HepG2 (cell line): ENCODE measurements at regions not wholly inside any gene's neighbourhood (a gene's known extent, or its start where the extent isn't known, plus 50 kb on each side); places are given as distances from the start of the nearest gene placed in this dataset.

ENCODE experiments used
- ATAC-seq: fragments of 200-7000 bp; cut with Tn5 transposase; 3 replicates; pipeline ENCODE4 v1.9.1; 2020; ENCODE audit warnings: mild to moderate bottlenecking, moderate library complexity
- BruUV-seq: library from RNA; stranded (reverse); fragments of 400-500 nt; replicated peaks from 2 replicates; lab custom pipeline; 2021; lab: Mats Ljungman, UMichigan
- CTCF ChIA-PET: fragments of 300-600 bp; formaldehyde crosslinking; extraction: SDS; loops from one replicate; lab custom pipeline; 2021; ENCODE audit warnings: low total read pairs, inconsistent platforms, low intra/inter-chr PET ratio; lab: Yijun Ruan, JAX
- POLR2A ChIA-PET: fragments of 350-600 bp; sonication (Branson Sonifier 250); formaldehyde crosslinking; loops from one replicate; lab custom pipeline; 2020; ENCODE audit warnings: antibody characterized with exemption, inconsistent platforms; lab: Yijun Ruan, JAX
- DNase-seq: peaks from one replicate; pipeline ENCODE4 v3.0.0-alpha.2; 2015; ENCODE audit warnings: low spot score
- FAIRE-seq: peaks from 3 replicates; lab custom pipeline; 2011; peaks lifted over from hg19 to GRCh38; lab: Jason Lieb, UNC
- H2AFZ ChIP-seq: one replicate; pipeline ENCODE4 v1.6.1; 2011; ENCODE audit warnings: low read length, inconsistent platforms
- H3K27ac ChIP-seq: fragments of 300-600 bp; 3 replicates; pipeline ENCODE4 v1.8.0; 2011; ENCODE audit warnings: mixed run types, mild to moderate bottlenecking, mixed read lengths, low read length, inconsistent platforms; ENCODE audit not compliant: insufficient read depth; ENCODE audit errors: extremely low read length
- H3K27me3 ChIP-seq, 2 experiments: fragments of 200-600 bp in 1 of 2; 2 replicates in 1 of 2; 3 replicates in 1 of 2; pipeline versions ENCODE4 v1.6.0 to v1.8.0; 2011; ENCODE audit warnings: low read length in 2 of 2, mild to moderate bottlenecking in 2 of 2, moderate library complexity in 2 of 2, inconsistent platforms in 1 of 2; ENCODE audit not compliant: insufficient read depth in 2 of 2, control insufficient read depth in 1 of 2
- H3K36me3 ChIP-seq, 2 experiments: fragments of 200-600 bp in 1 of 2; replicated peaks in 1 of 2; 2 replicates in 1 of 2; 3 replicates in 1 of 2; pipeline versions ENCODE4 v1.5.1 to v1.8.0; 2011; ENCODE audit warnings: low read length in 2 of 2, inconsistent platforms in 1 of 2; ENCODE audit not compliant: insufficient read depth in 2 of 2, control insufficient read depth in 1 of 2
- H3K4me1 ChIP-seq: 2 replicates; pipeline ENCODE4 v1.5.1; 2012; ENCODE audit warnings: low read length, inconsistent platforms; ENCODE audit not compliant: insufficient read depth
- H3K4me2 ChIP-seq: 2 replicates; pipeline ENCODE4 v1.6.0; 2011; ENCODE audit warnings: low read depth, low read length, inconsistent platforms
- H3K4me3 ChIP-seq, 3 experiments: fragments of 200-600 bp in 1 of 3; sonication (generic), shearing (Covaris generic) in 1 of 3; replicated peaks in 1 of 3; 2 replicates each; pipeline ENCODE4 v1.5.1; 2011 to 2016; ENCODE audit warnings: low read length in 3 of 3, inconsistent platforms in 2 of 3, low read depth in 2 of 3, mild to moderate bottlenecking in 2 of 3, control low read depth in 1 of 3, mixed read lengths in 1 of 3; ENCODE audit not compliant: insufficient read depth in 1 of 3
- H3K79me2 ChIP-seq: one replicate; pipeline ENCODE4 v1.6.1; 2011; ENCODE audit warnings: low read length, inconsistent platforms; ENCODE audit not compliant: insufficient read depth
- H3K9ac ChIP-seq: 2 replicates; pipeline ENCODE4 v1.6.0; 2011; ENCODE audit warnings: mild to moderate bottlenecking, low read depth, low read length, inconsistent platforms; ENCODE audit not compliant: insufficient read depth
- H3K9me3 ChIP-seq: 2 replicates; pipeline ENCODE4 v1.5.1; 2012; ENCODE audit warnings: mild to moderate bottlenecking, low read length
- H4K20me1 ChIP-seq: 2 replicates; pipeline ENCODE4 v1.6.0; 2011; ENCODE audit warnings: inconsistent platforms, mild to moderate bottlenecking, low read length, moderate library complexity; ENCODE audit not compliant: insufficient read depth
- CC2D1A ChIP-seq: sonication (generic); formaldehyde crosslinking; IDR thresholded peaks from 2 replicates; pipeline ENCODE4 v1.8.1; 2023; ENCODE audit warnings: mild to moderate bottlenecking, missing genetic modification reagents
- FOSL2 ChIP-seq: sonication (generic); formaldehyde crosslinking; IDR thresholded peaks from 2 replicates; pipeline ENCODE4 v1.4.0; 2020; ENCODE audit warnings: missing genetic modification reagents
- JUND ChIP-seq: sonication (generic); formaldehyde crosslinking; IDR thresholded peaks from 2 replicates; pipeline ENCODE4 v1.8.0; 2022; ENCODE audit warnings: mild to moderate bottlenecking, missing genetic modification reagents
- WGBS: methylation state at CpG from one replicate; pipeline ENCODE4 v1.1.6; 2017; ENCODE audit warnings: low lambda C conversion rate; 5-methylcytosine and 5-hydroxymethylcytosine counted together
- in situ Hi-C: cut with HindIII; loops from 2 replicates; pipeline ENCODE4 v1.10.0; 2017; ENCODE audit warnings: low pct_unique_long_range_greater_than_20kb; ENCODE audit not compliant: extremely low pct_ligation_motif_present
- intact Hi-C: fragments of 100-400 bp; cut with micrococcal nuclease; formaldehyde crosslinking; loops from one replicate; pipeline ENCODE4 v1.10.0; 2022; ENCODE audit not compliant: unreplicated experiment
- TF ChIP-seq, protein P1 (sequence below): conservative IDR thresholded peaks from 2 replicates; pipeline ENCODE4 v1.6.1; 2018; ENCODE audit warnings: missing genetic modification reagents
- TF ChIP-seq, protein P2 (sequence below): sonication (generic); IDR thresholded peaks from 2 replicates; pipeline ENCODE4 v1.6.1; 2016; ENCODE audit warnings: low read depth, borderline replicate concordance

DNA sequence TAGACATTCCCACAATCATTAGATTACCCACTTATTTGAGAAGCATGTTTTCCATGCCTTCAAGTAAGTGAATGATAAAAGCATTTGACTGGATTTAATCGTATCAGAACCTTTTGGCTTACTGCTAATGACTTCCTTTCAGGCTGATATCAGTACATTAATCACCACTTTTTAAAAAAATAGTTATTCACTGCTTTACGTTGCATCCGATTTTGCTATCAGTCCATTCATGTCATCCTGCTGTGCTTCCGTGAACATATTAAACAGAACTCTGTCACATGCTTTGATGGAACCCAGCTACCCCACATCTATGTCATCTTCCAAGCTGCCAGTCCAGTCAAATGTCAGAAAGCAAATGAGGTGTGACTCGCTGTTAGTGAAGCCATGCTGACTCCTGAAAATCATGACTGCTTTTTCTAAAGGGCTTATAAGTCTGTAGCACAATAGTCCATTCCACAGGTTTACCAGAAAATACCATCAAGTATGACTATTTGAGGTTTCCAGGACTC, 440.9 kb downstream of the IRS2 start (continued):
- TF ChIP-seq CC2D1A (no peak), JUND (no peak)
- TF ChIP-seq, protein P1, sequence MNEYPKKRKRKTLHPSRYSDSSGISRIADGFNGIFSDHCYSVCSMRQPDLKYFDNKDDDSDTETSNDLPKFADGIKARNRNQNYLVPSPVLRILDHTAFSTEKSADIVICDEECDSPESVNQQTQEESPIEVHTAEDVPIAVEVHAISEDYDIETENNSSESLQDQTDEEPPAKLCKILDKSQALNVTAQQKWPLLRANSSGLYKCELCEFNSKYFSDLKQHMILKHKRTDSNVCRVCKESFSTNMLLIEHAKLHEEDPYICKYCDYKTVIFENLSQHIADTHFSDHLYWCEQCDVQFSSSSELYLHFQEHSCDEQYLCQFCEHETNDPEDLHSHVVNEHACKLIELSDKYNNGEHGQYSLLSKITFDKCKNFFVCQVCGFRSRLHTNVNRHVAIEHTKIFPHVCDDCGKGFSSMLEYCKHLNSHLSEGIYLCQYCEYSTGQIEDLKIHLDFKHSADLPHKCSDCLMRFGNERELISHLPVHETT, result no peak
- TF ChIP-seq, all 625 proteins: peak for 0

DNA sequence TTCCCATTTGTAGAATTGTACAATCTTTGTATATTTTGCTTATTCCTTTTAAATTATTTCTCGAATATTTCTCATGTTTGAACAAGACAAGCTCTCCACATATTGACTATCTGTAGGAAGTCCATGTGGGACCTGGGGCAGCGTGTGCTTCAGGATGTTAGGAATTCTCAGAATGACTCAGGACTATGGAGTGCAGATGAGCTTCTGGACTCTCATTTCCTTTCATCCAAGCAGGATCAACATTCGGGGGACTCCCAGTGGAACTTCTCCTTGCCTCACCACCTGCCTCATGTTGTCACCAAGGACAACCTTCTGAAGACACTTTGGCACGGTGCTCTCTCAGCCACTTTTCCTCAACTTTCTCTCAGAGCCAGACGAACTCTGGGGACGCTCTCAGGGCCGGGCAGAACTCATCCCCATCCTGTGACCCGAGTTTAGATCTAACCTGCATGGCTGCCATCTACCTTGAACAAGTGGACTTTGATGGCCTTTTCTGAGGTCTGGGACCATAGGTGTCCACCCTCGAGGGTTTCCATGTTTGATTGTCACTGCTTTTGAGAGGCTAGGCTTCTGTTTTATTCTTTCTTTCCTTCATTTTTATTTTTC, 441.7 kb downstream of the IRS2 start:
- H3K27ac ChIP-seq, result no peak overlapping the region
- ATAC-seq, result peak; percentile 75
- H3K27me3 ChIP-seq, result no peaks in the 10 kb centered on the region
- no peak for FAIRE-seq
- no peaks in the 10 kb centered on the region for H4K20me1 ChIP-seq
- TF ChIP-seq, protein P2, sequence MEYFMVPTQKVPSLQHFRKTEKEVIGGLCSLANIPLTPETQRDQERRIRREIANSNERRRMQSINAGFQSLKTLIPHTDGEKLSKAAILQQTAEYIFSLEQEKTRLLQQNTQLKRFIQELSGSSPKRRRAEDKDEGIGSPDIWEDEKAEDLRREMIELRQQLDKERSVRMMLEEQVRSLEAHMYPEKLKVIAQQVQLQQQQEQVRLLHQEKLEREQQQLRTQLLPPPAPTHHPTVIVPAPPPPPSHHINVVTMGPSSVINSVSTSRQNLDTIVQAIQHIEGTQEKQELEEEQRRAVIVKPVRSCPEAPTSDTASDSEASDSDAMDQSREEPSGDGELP, result no peak
- peak; percentile 30 for TF ChIP-seq FOSL2 (CRISPR knock-in tag)
- in situ Hi-C loops (no loop called here), intact Hi-C loops (no loop called here)
- H3K4me1 ChIP-seq, result no peaks in the 10 kb centered on the region
- peak; percentile 10 for DNase-seq
- CTCF ChIA-PET, result no interaction called here
- no peak overlapping the region for H3K9ac ChIP-seq
- peaks cover 10% of the 10 kb centered on the region; the same call in 1 of the 2 replicates for H3K9me3 ChIP-seq
- no TSS peak for BruUV-seq
- no peaks in the 10 kb centered on the region for H3K79me2 ChIP-seq
- no peak overlapping the region for H3K4me2 ChIP-seq
- WGBS, result 18% methylated on average over 9 of the region's 9 CpGs
- no peak overlapping the region for H2AFZ ChIP-seq
- no peak overlapping the region for H3K4me3 ChIP-seq
- POLR2A ChIA-PET, result no interaction called here
- no peaks in the 10 kb centered on the region for H3K36me3 ChIP-seq
